GM12874 (cell line): ENCODE measurements at regions not wholly inside any gene's neighbourhood (a gene's known extent, or its start where the extent isn't known, plus 50 kb on each side); places are given as distances from the start of the nearest gene placed in this dataset.

Experiments used
- CTCF ChIP-seq: IDR thresholded peaks from 2 replicates; pipeline ENCODE4 v1.5.1; 2011; ENCODE audit warnings: low read depth, mild to moderate bottlenecking, control low read depth, low read length, moderate library complexity; ENCODE audit not compliant: insufficient read depth

DNA sequence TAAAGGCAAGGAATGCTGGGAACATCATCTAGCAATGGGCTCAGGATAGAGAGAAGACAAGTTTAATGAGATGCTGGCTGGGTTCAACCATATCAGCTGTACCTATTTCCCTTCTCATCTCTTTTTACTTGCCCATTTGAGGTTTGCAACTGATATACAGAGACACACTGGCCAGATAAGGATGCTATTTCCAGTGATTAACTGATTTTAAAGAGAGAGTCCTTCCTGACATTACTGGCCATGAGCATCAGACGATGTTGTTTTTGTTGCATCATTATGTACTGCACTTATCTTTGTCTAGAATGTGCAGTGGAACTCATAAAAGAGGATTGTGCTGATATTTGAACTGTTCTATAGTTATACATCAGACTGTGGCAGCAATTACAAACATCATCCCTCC is 252.7 kb downstream of the BTBD3 start:
- TF ChIP-seq CTCF: no peak

- TF ChIP-seq CTCF: no peak
Observed at GRCh38 chr20:12171923-12172524, 254.3 kb downstream of the BTBD3 start.

- no peak for TF ChIP-seq CTCF
Observed at GRCh38 chr20:12173347-12174012, 255.8 kb downstream of the BTBD3 start.

GRCh38 chr20:12175538-12175937 is 257.8 kb downstream of the BTBD3 start:
- no peak for TF ChIP-seq CTCF

DNA sequence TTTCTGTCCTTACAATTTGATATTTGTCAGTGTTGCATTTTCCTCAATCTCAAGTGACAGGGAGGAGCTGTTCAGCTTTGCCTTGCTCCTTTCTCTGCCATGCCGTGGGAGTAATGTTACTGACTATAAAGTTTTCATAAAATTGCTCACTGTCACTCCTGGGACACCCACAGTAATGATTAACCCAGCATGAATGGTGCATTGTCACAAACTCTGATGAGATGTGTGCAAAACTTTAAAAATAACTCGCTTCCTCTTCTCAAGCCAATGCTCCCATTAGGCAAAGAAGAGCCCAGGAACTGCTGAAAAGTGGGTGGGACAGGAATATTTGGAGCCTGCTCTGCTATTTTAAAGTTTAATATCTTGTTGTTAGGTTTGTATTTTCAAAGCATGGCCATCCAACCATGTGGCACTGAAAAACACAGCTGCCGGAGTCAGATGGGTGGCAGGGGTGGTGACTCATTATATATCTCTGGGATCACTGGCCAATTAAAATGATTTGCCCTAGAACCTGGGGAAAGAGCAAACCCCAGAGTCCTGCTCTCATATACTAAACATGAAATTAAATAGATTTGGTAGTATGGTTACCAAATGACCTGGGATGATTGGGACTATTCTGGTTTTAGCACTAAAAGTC is 260.1 kb downstream of the BTBD3 start:
- TF ChIP-seq CTCF: no peak

- TF ChIP-seq CTCF: no peak
Observed at GRCh38 chr20:12179692-12180091, 262.0 kb downstream of the BTBD3 start.

DNA sequence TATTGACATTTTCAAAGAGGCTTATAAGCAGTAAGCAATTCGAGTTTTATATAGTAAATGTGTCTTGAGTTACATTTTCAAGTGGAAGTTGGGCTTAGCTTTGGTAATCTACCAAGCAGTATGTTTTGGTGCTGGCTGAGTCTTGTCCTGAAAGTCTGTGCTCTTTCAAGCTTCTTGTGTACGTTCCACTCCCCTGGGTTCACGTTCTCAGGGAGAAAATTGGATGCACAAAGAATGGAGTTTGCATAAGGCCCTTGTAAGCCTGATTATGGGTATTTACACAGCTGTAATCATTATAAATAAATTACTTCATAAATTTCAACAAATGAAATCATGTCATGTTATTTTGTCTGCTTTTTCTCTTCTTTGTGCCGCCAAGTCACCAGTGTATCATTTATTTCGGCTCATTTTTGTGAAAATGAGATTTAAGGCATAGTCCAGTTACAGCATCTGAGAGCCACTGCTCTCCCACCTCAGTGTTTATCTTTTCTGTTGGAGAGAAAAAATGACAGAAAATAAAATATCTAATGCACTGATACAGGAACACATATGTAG is 262.5 kb downstream of the BTBD3 start:
- no peak for TF ChIP-seq CTCF
